HUES6 (cell line): ENCODE measurements at regions not wholly inside any gene's neighbourhood (a gene's known extent, or its start where the extent isn't known, plus 50 kb on each side); places are given as distances from the start of the nearest gene placed in this dataset.

Source experiments
- H3K27ac ChIP-seq: 2 replicates; pipeline ENCODE4 v1.7.0; 2013; ENCODE audit warnings: low read depth, mild to moderate bottlenecking, low read length, inconsistent platforms
- H3K27me3 ChIP-seq: 2 replicates; pipeline ENCODE4 v1.6.1; 2013; ENCODE audit warnings: low read length; ENCODE audit not compliant: control insufficient read depth, insufficient read depth
- H3K36me3 ChIP-seq: 2 replicates; pipeline ENCODE4 v1.6.1; 2013; ENCODE audit warnings: low read length; ENCODE audit not compliant: control insufficient read depth, insufficient read depth
- H3K4me1 ChIP-seq: 2 replicates; pipeline ENCODE4 v1.6.1; 2013; ENCODE audit warnings: low read length; ENCODE audit not compliant: control insufficient read depth, insufficient read depth
- H3K4me3 ChIP-seq: 2 replicates; pipeline ENCODE4 v1.5.1; 2013; ENCODE audit warnings: low read depth, low read length
- H3K9ac ChIP-seq: one replicate; pipeline ENCODE4 v1.6.1; 2013; ENCODE audit warnings: mild to moderate bottlenecking, low read length
- H3K9me3 ChIP-seq: 2 replicates; pipeline ENCODE4 v1.6.1; 2013; ENCODE audit warnings: low read depth, low read length; ENCODE audit not compliant: control insufficient read depth, insufficient read depth

GRCh38 chr18:7382328-7383001 lies 151.6 kb downstream of the LRRC30 start:
- H3K4me3 ChIP-seq: no peak overlapping the region
- no peaks in the 10 kb centered on the region for H3K4me1 ChIP-seq

GRCh38 chr18:7383002-7383980 lies 152.4 kb downstream of the LRRC30 start:
- H3K27ac ChIP-seq: no peak overlapping the region
- no peaks in the 10 kb centered on the region for H3K36me3 ChIP-seq

More at GRCh38 chr18:7382328-7383001, 151.6 kb downstream of the LRRC30 start:
- Histone ChIP-seq H3K36me3 (no peaks in the 10 kb centered on the region), H3K9ac (no peak overlapping the region), H3K9me3 (peaks cover under 1% of the 10 kb centered on the region; the same call in 1 of the 2 replicates), H3K27me3 (no peaks in the 10 kb centered on the region), H3K27ac (no peak overlapping the region)

GRCh38 chr18:7388741-7389140 lies 157.9 kb downstream of the LRRC30 start:
- no peak overlapping the region for H3K27ac ChIP-seq
- H3K9ac ChIP-seq: no peak overlapping the region
- H3K9me3 ChIP-seq: no peaks in the 10 kb centered on the region
- H3K36me3 ChIP-seq: no peaks in the 10 kb centered on the region
- H3K27me3 ChIP-seq: no peaks in the 10 kb centered on the region
- H3K4me1 ChIP-seq: no peaks in the 10 kb centered on the region
- H3K4me3 ChIP-seq: no peak overlapping the region

More at GRCh38 chr18:7383002-7383980, 152.4 kb downstream of the LRRC30 start:
- Histone ChIP-seq H3K9ac (no peak overlapping the region), H3K27me3 (no peaks in the 10 kb centered on the region), H3K9me3 (no peaks in the 10 kb centered on the region), H3K4me1 (no peaks in the 10 kb centered on the region), H3K4me3 (no peak overlapping the region)

GRCh38 chr18:7390731-7391492 lies 160.0 kb downstream of the LRRC30 start:
- no peak overlapping the region for H3K4me3 ChIP-seq
- H3K9ac ChIP-seq: no peak overlapping the region
- H3K27ac ChIP-seq: no peak overlapping the region
- no peaks in the 10 kb centered on the region for H3K9me3 ChIP-seq
- no peaks in the 10 kb centered on the region for H3K27me3 ChIP-seq
- H3K36me3 ChIP-seq: no peaks in the 10 kb centered on the region
- no peaks in the 10 kb centered on the region for H3K4me1 ChIP-seq

- Histone ChIP-seq H3K36me3 (no peaks in the 10 kb centered on the region), H3K4me1 (no peaks in the 10 kb centered on the region), H3K9ac (no peak overlapping the region), H3K27ac (no peak overlapping the region), H3K9me3 (no peaks in the 10 kb centered on the region), H3K4me3 (no peak overlapping the region), H3K27me3 (no peaks in the 10 kb centered on the region)
Observed at GRCh38 chr18:7393080-7393479, 162.2 kb downstream of the LRRC30 start.

GRCh38 chr18:7394050-7394659 lies 163.3 kb downstream of the LRRC30 start:
- Histone ChIP-seq H3K9ac (no peak overlapping the region), H3K4me3 (no peak overlapping the region), H3K9me3 (no peaks in the 10 kb centered on the region), H3K27me3 (no peaks in the 10 kb centered on the region), H3K36me3 (no peaks in the 10 kb centered on the region), H3K4me1 (no peaks in the 10 kb centered on the region), H3K27ac (no peak overlapping the region)

- no peaks in the 10 kb centered on the region for H3K27me3 ChIP-seq
- no peak overlapping the region for H3K9ac ChIP-seq
- H3K27ac ChIP-seq: no peak overlapping the region
- H3K4me3 ChIP-seq: no peak overlapping the region
- no peaks in the 10 kb centered on the region for H3K9me3 ChIP-seq
- H3K36me3 ChIP-seq: no peaks in the 10 kb centered on the region
- H3K4me1 ChIP-seq: no peaks in the 10 kb centered on the region
Observed at GRCh38 chr18:7395566-7395965, 164.7 kb downstream of the LRRC30 start.

GRCh38 chr18:7413906-7414305 lies 153.2 kb upstream of the PTPRM start:
- H3K9ac ChIP-seq: no peak overlapping the region
- no peak overlapping the region for H3K27ac ChIP-seq
- H3K27me3 ChIP-seq: no peaks in the 10 kb centered on the region
- no peak overlapping the region for H3K4me3 ChIP-seq
- no peaks in the 10 kb centered on the region for H3K4me1 ChIP-seq
- H3K9me3 ChIP-seq: no peaks in the 10 kb centered on the region
- no peaks in the 10 kb centered on the region for H3K36me3 ChIP-seq

- Histone ChIP-seq H3K4me3 (no peak overlapping the region), H3K9me3 (no peaks in the 10 kb centered on the region), H3K27ac (no peak overlapping the region), H3K27me3 (no peaks in the 10 kb centered on the region), H3K36me3 (no peaks in the 10 kb centered on the region), H3K9ac (no peak overlapping the region), H3K4me1 (no peaks in the 10 kb centered on the region)
Observed at GRCh38 chr18:7414459-7414858, 152.7 kb upstream of the PTPRM start.

GRCh38 chr18:7415081-7415894 lies 151.8 kb upstream of the PTPRM start:
- Histone ChIP-seq H3K4me1 (no peaks in the 10 kb centered on the region), H3K27ac (no peak overlapping the region), H3K9me3 (no peaks in the 10 kb centered on the region), H3K27me3 (no peaks in the 10 kb centered on the region), H3K4me3 (no peak overlapping the region), H3K36me3 (no peaks in the 10 kb centered on the region), H3K9ac (no peak overlapping the region)
